GM03348 (cell line): ENCODE measurements at regions not wholly inside any gene's neighbourhood (a gene's known extent, or its start where the extent isn't known, plus 50 kb on each side); places are given as distances from the start of the nearest gene placed in this dataset.
A peak's percentile ranks its signal among the peaks of the same experiment; 100 is the strongest.

ENCODE experiments used
- DNase-seq: peaks from one replicate; pipeline ENCODE4 v3.0.0; 2012; ENCODE audit warnings: low spot score

DNA sequence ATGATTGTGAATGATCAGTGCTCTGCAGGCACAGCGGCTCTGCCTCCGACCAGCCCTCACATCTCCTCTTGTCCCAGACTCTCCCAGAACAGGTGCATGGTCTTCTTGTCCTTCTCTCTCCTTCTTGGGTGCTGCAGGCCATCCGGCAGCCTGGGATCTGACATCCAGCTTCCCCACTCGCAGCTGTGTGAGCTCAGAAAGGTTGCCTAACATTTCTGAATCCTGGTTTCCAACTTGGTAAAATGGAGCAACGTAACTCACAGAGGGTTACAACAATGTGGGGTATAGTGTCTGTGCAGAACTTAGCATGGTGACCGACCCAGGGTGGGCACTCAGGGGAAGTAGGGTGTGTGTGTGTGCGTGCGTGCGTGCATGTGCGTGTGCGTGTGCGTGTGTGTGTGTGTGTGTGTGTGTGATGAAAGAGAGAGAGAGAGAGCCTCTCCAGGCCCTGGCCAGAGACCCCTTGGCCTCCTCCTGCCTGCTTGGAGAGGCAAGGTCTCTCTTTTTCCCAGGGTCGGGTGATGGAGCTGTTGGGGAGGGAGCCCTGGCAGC, 110.1 kb downstream of the SNX5 start:
- DNase-seq = no peak

DNA sequence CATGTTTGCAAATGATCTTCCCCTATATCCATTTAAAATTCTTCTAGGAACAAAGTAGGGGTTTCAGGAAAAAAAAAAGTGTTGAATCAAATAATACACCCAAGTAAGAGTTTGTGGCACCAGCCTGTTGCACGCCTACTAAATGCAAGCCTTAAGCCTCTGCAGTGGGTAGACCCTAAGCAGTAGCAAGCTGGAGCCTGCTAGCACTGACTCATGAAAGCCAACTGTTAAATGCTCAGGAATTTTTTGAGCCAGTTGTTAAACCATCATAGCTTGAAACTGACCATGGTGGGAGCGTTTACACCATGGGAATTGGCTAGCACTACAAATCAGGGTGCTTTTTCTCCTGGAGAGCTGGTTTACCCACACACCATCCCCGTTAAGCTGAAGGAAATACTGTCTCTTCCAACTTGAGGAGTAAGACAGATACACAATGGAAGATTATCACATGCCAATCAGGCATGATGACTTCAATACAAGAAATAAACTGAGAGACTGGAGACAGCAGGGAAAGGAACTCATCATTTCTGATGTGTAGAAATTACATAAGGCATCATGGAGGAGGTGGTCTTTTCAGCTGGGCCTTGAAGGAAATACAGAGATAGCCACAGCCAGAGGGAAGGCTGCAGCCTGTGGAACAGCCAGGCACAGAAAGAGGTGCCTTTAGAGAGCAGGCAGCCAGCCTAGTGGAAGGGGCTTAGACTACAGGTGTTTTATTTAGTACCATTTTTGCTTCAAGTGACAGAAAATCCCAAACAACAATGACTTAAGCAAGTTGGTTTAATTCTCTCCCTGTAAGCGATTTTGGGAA, 110.8 kb downstream of the SNX5 start:
- DNase-seq = no peak

DNA sequence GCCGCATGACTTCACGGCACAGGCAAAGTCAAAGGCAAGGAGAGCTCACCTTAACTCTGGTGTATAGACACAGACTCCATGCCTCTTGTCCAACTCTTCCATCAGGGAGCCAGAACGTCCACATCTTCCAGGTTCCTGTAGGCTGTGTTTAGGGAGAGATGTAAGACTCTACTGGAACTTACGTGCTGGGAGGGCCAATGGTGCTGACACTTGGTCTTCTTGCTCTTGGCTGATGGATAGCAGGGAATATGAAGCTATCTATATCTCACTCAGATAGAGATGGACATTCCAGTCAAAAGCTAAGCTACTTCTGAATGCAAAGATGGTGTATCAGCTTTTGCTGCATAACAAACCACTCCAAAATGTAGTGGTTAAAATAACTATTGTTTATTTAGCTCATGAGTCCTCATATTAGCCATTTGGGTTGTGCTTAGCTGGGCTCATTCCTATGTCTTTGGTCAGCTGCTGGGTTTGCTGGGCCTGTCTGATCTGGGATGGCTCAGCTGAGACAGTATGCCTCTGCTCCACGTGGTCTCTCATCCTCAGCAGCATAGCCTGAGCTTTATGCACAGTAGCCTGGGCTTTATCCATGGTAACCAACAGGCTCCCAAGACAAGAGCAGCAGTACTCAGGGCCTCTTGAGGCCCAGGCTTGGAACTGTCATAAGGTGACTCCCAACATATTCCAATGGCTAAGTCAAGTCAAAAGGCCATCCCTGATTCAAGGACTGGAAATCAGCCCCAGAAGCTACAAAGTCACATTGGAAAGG, 111.6 kb downstream of the SNX5 start:
- DNase-seq = no peak

DNA sequence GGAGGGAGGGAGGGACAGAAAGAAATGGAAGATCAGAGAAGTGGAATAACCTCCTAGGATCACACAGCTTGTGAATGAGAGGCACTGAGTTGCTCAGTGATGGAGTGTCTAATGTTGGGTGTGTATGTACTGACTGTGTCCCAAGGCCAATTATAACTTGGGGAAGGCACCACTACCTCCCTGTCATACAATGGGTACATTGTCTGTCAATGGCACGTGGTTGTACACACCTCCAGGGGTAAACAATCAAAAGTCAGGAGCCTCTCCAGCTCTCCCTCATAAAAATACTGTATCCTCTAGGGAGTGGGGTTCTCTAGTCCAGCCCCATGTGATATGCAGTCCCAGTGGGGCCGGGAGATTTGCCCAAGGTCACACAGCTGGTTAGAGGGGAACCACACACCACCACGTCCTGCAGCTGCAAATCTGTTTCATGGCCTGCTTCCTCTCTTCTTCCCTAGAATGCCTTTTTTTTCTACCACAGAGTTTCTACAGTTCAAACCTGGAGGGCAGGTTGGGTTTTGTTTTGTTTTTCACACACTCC, 112.5 kb downstream of the SNX5 start:
- no peak for DNase-seq

DNA sequence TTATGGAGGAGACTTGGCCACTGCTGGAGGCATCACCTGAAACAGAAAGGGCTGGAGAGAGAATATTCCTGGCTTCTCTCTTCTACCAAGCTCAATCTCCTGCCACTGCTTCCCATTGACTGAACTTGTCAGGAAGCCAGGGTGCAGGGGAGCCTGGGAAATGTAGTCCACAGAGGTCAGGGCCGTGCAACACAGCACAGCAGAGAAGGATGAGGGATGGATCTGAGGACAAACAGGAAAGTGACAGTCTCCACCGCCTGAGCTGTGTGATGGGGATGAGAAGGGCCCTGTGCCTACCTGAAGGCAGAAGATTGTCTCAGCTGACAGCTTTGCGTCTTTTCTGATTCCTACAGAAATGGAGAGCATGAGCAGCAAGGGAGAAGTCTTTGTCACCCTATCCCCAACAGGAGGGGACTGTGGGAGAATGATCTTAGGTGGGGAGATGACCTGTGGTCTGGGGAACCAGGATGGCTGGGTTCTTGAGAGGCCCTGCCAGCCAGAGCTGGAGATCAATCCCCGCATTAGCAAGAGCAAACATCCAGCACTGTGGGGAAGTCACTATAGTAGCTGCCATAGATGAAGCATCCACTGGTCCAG, 114.2 kb downstream of the SNX5 start:
- DNase-seq = peak; percentile 46

DNA sequence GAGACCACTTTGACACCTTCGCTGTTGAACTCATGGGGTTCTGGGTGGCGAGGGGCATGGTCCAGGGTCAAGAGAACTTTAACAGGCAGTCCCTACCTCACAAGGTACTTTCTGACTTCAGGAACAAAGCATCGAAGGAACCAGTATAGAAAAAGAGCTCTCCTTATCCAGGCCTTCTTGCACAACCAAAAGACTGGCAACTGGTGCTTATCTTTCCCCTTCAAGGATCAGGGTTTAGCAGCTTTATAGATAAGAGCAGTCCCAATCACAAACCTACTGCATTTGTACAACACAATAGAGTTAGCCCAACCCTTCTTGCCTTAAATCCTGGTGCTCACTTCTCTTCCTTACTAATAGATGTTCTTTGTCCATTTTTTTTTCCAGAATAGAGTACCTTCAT, 116.3 kb downstream of the SNX5 start:
- DNase-seq = no peak

DNA sequence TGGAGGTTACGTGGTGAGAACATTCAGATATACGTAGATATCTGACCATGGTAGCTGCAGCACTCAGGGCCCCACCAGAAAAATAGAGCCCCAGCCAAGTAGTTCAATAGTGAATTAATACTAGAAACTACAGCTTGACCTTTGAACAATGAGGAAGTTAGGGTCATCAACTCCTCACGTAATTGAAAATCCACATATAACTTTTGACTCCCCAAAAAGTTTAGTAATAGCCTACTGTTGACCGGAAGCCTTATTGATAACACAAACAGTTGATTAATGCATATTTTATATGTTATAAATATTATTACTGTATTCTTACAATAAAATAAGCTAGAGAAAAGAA, 117.9 kb downstream of the SNX5 start:
- DNase-seq = no peak

DNA sequence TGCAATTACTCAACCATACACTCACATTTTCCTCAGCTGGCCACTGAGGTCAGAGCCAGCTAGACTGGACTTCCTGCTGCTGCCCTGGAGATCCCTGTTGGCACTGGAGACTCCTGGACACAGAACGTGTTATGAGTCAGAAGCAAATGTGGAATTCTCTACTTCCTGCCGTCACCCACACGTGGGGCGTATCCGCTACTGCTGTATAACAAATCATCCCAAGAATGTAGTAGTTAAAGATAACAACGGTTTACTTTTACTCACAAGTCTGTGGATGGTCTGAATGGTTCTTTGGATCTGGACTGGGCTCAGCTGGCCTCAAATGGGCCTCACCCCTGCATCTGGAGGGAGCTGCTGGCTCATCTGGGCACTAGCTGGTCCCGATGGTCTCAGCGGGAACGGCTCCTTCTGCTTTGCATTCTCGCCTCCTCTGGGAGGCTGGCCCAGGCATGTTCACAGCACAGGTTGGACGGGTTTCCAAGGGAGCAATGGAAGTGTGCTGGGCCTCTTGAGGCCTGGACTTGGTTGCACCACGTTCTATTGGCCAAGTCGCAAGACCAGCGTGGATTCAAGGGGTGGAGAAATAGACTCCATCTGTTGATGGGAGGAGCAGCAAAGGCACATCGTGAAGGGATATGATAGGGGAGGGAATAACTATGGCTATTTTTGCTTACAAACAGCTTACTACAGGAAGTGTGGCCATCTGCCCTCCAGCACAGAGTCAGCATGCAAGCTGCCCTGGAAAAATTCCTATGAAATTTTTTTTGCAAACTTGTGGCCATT, 118.5 kb downstream of the SNX5 start:
- DNase-seq = peak; percentile 95

DNA sequence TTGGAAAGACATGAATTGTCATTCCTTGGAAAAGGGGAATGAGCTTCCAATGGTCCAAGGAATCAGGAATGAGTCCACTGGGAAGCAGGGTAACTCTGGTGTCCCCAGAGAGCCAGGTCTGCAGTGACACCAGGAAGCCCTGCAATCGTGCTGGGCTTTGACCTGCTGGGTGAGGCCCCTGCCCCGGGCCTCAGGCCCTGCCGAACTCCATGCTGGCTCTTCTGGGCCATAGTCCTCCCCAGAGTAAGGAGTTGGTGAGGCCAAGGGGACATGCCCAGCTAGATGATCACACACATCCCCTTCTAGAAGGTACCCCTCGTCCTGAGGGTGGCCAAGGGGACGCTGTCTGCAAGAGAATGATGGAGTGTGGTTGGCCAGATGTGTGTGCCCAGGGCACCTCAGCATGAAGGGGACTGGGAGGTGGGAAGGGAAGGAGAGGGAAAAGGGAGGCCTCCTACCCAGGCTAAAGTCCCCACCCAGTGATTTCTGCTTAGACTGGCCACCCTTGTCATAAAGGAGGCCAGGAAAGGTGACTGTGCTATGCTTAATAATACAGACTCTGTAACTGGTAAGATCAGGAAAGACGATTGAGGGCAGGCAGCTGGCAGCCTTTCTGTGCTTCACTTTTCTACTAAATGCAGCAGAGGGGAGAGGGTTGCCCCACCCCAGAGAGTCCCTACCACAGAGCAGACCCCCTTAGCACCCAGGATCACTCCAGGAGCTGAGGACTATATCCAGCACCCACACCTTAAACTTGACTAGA, 119.3 kb downstream of the SNX5 start:
- no peak for DNase-seq

DNA sequence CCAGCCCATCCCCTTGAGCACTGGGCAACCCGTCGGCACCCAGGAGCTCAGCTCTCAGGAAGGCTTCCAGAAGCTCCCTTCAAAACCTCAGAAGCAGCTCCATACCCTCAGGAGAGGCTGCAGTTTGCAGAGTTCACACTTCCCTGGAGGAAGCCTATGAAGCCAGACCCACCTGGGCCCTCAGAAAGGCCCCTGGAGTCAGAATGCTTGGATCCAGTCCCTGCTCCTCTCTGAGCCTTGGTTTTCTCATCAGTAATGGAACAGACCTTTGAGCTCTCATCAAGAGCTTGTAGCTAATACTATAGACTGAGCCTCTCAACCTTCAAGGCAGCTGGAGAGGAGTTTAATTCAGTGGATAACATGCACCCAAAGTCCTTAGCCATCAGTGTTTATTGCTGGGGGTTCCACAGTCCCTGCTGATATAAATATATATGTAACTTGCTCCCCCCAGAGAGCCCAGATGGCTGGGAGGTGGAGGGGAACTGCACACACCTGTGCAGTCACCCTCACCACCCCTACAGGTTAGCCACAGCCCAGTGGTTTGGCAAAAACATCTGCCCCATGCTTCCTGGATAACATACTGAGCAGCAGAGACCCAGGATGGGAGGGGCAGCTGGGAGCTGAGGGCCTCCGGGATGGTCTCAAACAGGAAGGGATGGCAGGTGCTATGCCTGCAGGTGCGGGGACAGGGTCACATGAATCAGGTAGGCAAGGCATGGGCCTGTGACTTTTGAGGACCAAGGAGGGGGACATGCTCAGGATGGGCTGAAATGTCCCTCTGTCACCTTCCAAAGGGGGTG, 120.1 kb downstream of the SNX5 start:
- no peak for DNase-seq

DNA sequence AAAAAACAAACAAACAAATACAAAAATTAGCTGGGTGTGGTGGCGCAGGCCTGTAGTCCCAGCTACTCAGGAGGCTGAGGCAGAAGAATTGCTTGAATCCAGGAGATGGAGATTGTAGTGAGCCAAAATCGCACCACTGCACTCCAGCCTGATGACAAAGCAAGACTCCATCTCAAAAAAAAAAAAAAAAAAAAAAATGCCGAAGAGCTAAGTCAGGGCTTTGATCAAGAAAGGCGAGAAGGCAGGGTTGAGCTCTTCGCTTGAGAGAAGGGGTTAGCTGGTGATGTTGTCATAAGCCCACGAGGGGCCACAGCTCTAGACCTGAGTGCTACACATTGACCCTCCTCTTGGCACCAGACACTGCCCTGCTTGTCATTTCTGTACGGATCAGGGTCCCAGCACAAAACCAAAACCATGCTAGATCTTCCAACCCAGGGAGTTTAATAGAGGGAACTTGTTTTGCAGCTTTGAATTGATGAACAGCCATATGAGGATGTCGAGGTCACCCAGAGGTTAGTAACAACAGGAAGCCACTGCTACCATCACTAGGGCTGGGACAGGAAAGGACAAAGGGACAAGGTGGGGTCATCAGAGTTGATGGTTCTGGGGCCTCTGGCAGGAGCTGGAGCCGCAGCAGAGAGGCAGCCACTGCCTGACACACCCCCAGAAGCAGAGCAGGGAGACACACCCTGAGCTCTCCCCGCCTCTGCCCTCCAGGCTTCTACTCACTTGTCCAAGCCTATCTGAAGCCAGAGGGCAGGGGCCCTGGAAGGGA, 122.7 kb downstream of the SNX5 start:
- no peak for DNase-seq

DNA sequence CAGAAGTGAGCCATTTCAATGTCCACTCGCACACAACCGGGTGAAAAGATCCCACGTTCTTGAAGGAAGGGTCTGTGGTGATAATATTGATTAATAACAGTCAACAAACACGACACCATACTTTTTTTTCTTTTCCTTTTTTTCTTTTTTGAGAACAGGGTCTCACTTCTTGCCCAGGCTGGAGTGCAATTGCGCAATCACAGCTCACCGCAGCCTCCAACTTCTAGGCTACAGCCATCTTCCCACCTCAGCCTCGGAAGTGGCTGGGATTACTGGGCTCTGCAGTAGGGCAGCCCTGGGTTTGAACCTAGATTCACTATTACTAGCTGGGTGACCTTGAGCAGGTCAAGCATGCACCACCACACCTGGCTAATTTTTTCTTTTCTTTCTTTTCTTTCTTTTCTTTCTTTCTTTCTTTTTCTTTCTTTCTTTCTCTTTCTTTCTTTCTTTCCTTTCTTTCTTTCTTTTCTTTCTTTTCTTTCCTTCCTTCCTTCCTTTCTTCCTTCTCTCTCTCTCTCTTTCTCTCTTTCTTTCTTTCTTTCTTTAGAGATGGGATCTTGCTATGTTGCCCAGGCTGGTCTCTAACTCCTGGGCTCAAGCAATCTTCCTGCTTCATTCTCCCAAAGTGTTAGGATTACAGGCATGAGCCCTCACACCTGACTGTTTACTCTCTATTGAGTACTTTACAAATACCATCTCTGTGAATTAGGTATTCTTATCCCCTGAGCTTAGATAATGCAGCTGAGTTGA, 123.9 kb downstream of the SNX5 start:
- no peak for DNase-seq

DNA sequence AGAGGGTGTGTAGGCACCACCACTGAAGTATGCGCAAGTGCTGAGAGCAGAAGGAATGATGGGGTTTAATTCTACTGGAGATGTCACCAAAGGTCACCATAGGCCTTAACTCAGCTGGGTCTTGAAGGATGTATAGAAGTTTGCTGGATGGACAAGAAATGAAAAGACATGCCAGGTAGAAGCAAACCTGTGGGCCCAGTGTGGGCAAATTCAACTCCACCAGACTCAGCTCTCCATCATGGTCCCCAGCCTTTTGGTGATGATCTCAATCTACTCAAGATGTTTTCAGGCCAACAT, 124.5 kb downstream of the SNX5 start:
- no peak for DNase-seq

DNA sequence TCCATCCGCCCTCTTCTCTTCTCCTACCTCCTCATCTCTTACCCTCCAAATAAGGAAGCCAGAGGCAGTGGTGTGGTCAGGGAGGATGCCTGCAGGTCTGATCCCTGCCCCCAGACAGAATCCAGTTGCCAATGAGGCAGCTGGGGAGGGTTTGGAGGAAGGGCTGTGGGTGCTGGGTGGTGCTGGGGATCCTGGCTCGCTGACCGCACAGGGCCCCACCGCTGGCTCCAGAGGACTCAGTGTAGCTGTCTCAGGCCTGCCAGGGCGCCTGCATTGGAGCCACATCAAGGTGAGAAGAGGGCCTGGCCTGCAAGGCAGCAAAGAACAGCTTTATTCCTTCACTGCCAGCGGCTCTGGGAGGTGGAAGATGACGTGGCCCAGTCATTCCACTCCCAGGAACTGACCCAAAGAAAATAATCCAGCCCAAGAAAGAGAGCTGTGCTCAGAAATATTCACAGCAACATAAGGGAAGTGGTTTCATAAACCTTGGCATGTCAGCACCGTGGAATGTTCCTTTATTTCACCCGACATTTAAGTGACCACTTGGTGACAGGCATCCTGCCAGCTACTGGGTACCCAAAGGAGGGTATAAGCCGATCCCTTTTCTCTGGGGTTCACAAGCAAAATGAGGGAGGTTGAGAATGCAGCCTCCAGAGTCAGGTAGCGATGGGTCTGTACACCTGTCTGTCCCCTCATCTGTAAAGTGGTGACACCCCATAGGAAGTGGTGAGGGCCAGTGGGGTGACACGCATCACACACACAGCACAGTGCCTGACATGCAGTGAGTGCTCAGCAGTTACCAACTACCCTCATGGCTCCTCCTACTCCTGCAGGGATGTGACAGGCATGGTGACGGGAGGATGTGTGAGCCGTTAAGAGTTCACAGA, 125.1 kb downstream of the SNX5 start:
- DNase-seq = peak; percentile 90

DNA sequence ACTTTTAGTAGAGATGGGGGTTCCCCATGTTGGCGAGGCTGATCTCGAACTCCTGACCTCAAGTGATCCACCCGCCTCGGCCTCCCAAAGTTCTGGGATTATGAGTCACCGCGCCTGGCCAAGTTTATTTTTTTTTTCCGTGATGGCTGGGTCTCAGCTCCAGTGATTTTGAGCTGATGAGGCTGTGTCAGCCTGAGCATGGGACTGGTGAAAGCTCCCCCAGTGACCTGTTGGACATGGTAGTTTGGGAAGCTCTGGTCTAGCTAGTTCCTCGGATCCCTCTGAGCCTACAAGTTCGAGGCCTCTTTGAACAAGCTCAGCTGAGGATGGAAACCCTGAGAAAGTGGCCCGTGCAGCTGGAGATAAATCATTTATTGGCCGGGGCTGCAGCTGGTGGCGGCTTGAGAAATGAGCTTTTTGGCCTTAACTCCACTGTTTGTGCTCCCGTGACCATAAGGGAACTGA, 126.8 kb downstream of the SNX5 start:
- DNase-seq = peak; percentile 47

DNA sequence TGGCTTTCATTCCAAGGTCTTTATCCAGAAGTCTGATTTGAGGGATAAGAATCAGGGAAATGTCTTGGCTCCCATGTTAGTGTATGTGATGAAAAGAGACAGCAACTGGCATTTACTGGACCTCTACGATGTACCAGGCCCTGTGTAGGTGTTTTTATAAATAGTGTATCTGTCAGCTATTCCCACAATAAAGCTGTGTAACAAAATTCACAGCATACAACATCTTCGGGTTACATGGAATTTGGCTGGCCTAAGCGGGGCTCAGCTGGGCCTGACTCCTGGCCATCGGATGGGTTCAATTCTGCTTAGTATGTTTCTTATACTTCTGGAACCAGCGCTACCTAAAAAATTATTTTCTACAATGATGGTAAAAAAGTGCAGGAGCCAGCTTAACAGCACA, 128.2 kb downstream of the SNX5 start:
- DNase-seq = no peak

DNA sequence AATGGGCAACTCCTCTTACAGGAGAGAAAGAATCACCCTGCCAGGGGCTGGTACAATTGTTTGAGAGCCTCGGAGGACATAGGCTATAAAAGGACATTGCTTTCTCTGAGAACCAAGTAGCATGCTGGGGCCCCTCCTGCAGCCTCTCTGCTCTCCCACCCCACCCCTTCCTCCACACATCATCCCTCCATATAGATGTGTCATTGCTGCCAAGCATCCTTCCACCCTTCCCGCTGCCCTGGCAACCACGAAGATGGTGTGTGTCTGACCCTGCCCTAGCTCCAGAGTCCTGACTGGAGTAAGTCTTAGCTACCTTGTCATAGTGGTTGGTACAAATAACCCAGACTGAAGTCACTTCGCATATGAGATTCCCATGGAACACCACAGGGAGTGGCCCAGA, 129.7 kb downstream of the SNX5 start:
- DNase-seq = no peak

DNA sequence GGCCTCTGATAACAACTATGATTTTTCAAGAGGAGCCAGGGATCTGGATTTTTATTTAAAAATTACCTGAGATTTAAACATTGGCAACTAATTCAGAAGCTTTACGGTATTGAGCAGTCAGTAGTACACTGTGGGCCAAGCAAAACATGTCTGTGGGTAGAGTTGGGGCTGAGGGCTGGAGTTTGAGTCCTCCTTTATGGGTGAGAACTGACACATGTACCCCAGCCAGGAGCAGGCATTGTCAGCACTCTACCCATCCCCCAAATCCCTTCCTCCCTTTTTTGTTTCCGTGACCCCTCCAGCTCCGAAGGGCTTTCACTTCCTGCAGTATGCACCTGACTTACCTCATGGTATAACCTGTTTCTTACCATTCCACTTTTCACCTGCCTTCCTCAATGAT, 131.4 kb downstream of the SNX5 start:
- no peak for DNase-seq
